Hepatocyte (in vitro differentiated cells): ENCODE measurements at regions not wholly inside any gene's neighbourhood (a gene's known extent, or its start where the extent isn't known, plus 50 kb on each side); places are given as distances from the start of the nearest gene placed in this dataset.

ENCODE experiments used
- DNase-seq: peaks from one replicate; pipeline ENCODE4 v3.0.0-alpha.2; 2016; ENCODE audit warnings: low spot score
- H2AFZ ChIP-seq: fragments of 200-600 bp; sonication (generic); 2 replicates; pipeline ENCODE4 v1.6.0; 2016; ENCODE audit warnings: antibody characterized with exemption, mild to moderate bottlenecking
- H3K27ac ChIP-seq: fragments of 200-600 bp; sonication (generic); 2 replicates; pipeline ENCODE4 v1.5.1; 2016; ENCODE audit warnings: mild to moderate bottlenecking
- H3K27me3 ChIP-seq: fragments of 200-600 bp; sonication (generic); 2 replicates; pipeline ENCODE4 v1.6.1; 2016
- H3K36me3 ChIP-seq: fragments of 200-600 bp; sonication (generic); replicated peaks from 2 replicates; pipeline ENCODE4 v1.5.1; 2016; ENCODE audit warnings: low read depth; ENCODE audit not compliant: insufficient read depth
- H3K4me1 ChIP-seq: fragments of 200-600 bp; sonication (generic); 2 replicates; pipeline ENCODE4 v1.5.1; 2016; ENCODE audit warnings: mild to moderate bottlenecking, moderate library complexity; ENCODE audit not compliant: insufficient read depth
- H3K4me2 ChIP-seq: fragments of 200-600 bp; sonication (generic); 2 replicates; pipeline ENCODE4 v1.6.0; 2016
- H3K4me3 ChIP-seq: fragments of 200-600 bp; sonication (generic); 2 replicates; pipeline ENCODE4 v1.5.1; 2016; ENCODE audit warnings: mild to moderate bottlenecking
- H3K79me2 ChIP-seq: fragments of 200-600 bp; sonication (generic); 2 replicates; pipeline ENCODE4 v1.6.0; 2017; ENCODE audit warnings: mild to moderate bottlenecking
- H3K9me2 ChIP-seq: fragments of 200-600 bp; sonication (generic); replicated peaks from 2 replicates; pipeline ENCODE4 v1.6.0; 2017; ENCODE audit warnings: mild to moderate bottlenecking; ENCODE audit not compliant: insufficient read depth
- H3K9me3 ChIP-seq: fragments of 200-600 bp; sonication (generic); 2 replicates; pipeline ENCODE4 v1.5.1; 2016; ENCODE audit warnings: low read depth, mild to moderate bottlenecking
- H4K20me1 ChIP-seq: fragments of 200-600 bp; sonication (generic); 2 replicates; pipeline ENCODE4 v1.6.0; 2016; ENCODE audit warnings: mild to moderate bottlenecking; ENCODE audit not compliant: insufficient read depth, poor library complexity, severe bottlenecking
- EZH2 ChIP-seq: fragments of 200-600 bp; sonication (generic); IDR thresholded peaks from 2 replicates; pipeline ENCODE4 v1.6.1; 2016; ENCODE audit warnings: antibody characterized with exemption, mild to moderate bottlenecking, borderline replicate concordance
- EZH2phosphoT487 ChIP-seq: fragments of 200-600 bp; sonication (generic); IDR thresholded peaks from one replicate; pipeline ENCODE4 v1.6.1; 2018; ENCODE audit warnings: antibody characterized with exemption, mild to moderate bottlenecking, low read depth, moderate library complexity; ENCODE audit not compliant: unreplicated experiment, severe bottlenecking
- WGBS: methylation state at CpG from one replicate; pipeline ENCODE4 v1.1.6; 2016; ENCODE audit warnings: low lambda C conversion rate; ENCODE audit errors: missing lambda C conversion rate; 5-methylcytosine and 5-hydroxymethylcytosine counted together
- TF ChIP-seq, protein P1 (sequence below): fragments of 200-600 bp; sonication (generic); IDR thresholded peaks from 2 replicates; pipeline ENCODE4 v1.5.1; 2016; ENCODE audit warnings: antibody characterized with exemption, mild to moderate bottlenecking; ENCODE audit not compliant: poor library complexity

GRCh38 chr5:61263561-61264272, 68.3 kb upstream of the ZSWIM6 start:
- TF ChIP-seq EZH2phosphoT487 (no peak), EZH2 (no peak)
- TF ChIP-seq, protein P1, sequence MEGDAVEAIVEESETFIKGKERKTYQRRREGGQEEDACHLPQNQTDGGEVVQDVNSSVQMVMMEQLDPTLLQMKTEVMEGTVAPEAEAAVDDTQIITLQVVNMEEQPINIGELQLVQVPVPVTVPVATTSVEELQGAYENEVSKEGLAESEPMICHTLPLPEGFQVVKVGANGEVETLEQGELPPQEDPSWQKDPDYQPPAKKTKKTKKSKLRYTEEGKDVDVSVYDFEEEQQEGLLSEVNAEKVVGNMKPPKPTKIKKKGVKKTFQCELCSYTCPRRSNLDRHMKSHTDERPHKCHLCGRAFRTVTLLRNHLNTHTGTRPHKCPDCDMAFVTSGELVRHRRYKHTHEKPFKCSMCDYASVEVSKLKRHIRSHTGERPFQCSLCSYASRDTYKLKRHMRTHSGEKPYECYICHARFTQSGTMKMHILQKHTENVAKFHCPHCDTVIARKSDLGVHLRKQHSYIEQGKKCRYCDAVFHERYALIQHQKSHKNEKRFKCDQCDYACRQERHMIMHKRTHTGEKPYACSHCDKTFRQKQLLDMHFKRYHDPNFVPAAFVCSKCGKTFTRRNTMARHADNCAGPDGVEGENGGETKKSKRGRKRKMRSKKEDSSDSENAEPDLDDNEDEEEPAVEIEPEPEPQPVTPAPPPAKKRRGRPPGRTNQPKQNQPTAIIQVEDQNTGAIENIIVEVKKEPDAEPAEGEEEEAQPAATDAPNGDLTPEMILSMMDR = no peak
- no peaks in the 10 kb centered on the region for H4K20me1 ChIP-seq
- H3K9me3 ChIP-seq = no peaks in the 10 kb centered on the region
- no peaks in the 10 kb centered on the region for H3K4me1 ChIP-seq
- H3K79me2 ChIP-seq = no peaks in the 10 kb centered on the region
- no peak overlapping the region for H3K4me2 ChIP-seq
- no peak for DNase-seq
- no peaks in the 10 kb centered on the region for H3K36me3 ChIP-seq
- H3K27me3 ChIP-seq = no peaks in the 10 kb centered on the region
- H3K9me2 ChIP-seq = no peaks in the 10 kb centered on the region
- H2AFZ ChIP-seq = no peak overlapping the region
- no peak overlapping the region for H3K4me3 ChIP-seq
- H3K27ac ChIP-seq = no peak overlapping the region
- 75% methylated on average over 11 of the region's 11 CpGs for WGBS

DNA sequence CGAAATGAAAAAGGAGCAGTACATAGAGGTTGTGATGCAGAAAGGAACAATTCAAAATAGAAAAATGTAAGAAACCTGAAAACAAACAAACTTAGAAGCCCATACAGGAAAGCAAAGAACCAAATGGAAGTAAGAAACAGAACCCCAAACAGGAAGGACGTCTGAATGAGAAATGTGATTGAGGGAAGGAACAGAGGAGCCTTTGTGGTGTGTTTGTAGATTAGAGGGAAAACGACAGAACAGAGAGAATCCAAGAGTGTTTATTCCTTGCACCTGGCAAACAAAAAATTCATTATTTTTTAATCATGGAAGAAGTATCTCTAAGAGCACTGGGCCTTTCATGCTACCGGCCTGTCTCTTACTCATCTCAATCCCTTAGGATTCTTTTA, 67.8 kb upstream of the ZSWIM6 start:
- 64% methylated on average over 4 of the region's 4 CpGs for WGBS
- Histone ChIP-seq H3K27me3 (no peaks in the 10 kb centered on the region), H4K20me1 (no peaks in the 10 kb centered on the region), H3K9me3 (no peaks in the 10 kb centered on the region), H3K79me2 (no peaks in the 10 kb centered on the region), H3K4me2 (no peak overlapping the region), H3K9me2 (no peaks in the 10 kb centered on the region), H3K4me3 (no peak overlapping the region), H3K36me3 (no peaks in the 10 kb centered on the region), H2AFZ (no peak overlapping the region), H3K4me1 (no peaks in the 10 kb centered on the region), H3K27ac (no peak overlapping the region)
- no peak for DNase-seq
- TF ChIP-seq EZH2 (no peak), EZH2phosphoT487 (no peak)
- TF ChIP-seq, protein P1 = no peak

- Histone ChIP-seq H3K27me3 (no peaks in the 10 kb centered on the region), H3K9me3 (no peaks in the 10 kb centered on the region), H3K4me3 (no peak overlapping the region), H3K4me1 (no peaks in the 10 kb centered on the region), H3K9me2 (no peaks in the 10 kb centered on the region), H3K4me2 (no peak overlapping the region), H3K36me3 (no peaks in the 10 kb centered on the region), H3K27ac (no peak overlapping the region), H4K20me1 (no peaks in the 10 kb centered on the region), H2AFZ (no peak overlapping the region), H3K79me2 (no peaks in the 10 kb centered on the region)
- no peak for TF ChIP-seq EZH2
- TF ChIP-seq, protein P1 = no peak
- TF ChIP-seq EZH2phosphoT487 = no peak
- 82% methylated on average over 4 of the region's 4 CpGs for WGBS
- no peak for DNase-seq
Measured at GRCh38 chr5:61267116-61267515, 64.9 kb upstream of the ZSWIM6 start.
